Fibroblast of skin of abdomen (primary cell): ENCODE measurements at regions not wholly inside any gene's neighbourhood (a gene's known extent, or its start where the extent isn't known, plus 50 kb on each side); places are given as distances from the start of the nearest gene placed in this dataset.

ENCODE experiments used
- DNase-seq: peaks from one replicate; pipeline ENCODE4 v3.0.0-alpha.2; 2013

DNA sequence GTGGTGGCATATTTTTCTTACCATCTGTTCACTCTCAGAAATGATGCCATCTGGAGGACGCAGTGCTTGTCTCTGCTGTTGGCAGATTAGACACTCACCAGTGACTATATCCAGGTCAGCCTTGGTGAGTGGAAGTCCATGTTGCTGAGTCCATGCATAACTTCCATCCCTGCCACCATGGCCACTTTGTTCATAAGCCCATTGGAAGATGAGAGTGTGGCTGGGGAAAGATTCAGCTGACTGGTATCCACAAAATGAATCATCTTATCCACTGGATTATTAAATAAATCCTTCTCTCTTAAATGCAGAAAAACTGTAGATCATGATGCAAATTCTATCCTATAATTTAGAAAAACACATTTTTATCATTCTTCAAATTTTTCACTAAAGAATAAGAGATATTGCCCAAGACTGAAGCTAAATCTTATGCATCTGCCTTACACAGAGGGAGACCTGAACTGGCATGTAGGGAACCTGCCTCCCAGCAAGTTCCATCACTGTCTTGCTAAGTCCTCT, 726.9 kb downstream of the TNS3 start:
- DNase-seq, result peak; percentile 84

DNA sequence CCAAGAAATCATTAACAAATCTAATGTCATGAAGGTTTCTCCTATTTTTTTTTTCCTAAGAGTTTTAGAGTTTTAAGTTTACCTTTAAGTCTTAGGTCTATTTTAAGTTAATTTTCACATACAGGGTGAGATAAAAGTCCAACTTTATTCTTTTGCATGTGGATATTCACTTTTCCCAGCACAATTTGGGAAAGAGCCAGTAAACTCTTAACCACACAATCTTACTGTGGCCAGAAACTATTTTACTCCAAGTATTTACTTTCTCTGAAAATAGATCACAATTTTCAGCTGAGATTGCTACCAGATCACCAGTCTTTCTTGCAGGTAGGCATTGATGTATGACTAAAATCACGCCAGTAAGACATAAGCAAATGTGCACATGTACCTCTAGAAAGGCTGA, 728.5 kb downstream of the TNS3 start:
- peak; percentile 49 for DNase-seq

DNA sequence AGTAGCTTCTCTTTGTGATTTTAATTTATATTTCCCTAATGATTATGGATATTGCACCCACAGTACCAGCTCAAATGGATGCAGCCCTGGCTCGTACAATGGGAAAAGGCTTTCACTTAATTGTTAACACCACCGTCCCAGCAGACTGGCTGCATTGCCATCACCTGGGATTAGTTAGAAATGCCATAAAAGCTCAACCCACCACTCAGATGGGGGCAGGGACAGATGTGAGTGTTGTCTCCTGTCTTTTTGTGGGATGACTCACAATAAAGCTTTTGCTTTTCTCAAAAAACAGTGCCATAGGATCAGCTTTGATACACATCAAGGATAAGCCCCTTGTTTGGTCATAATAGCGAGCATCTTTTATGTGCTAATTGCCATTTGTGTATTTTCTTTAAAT, 729.1 kb downstream of the TNS3 start:
- peak; percentile 21 for DNase-seq

DNA sequence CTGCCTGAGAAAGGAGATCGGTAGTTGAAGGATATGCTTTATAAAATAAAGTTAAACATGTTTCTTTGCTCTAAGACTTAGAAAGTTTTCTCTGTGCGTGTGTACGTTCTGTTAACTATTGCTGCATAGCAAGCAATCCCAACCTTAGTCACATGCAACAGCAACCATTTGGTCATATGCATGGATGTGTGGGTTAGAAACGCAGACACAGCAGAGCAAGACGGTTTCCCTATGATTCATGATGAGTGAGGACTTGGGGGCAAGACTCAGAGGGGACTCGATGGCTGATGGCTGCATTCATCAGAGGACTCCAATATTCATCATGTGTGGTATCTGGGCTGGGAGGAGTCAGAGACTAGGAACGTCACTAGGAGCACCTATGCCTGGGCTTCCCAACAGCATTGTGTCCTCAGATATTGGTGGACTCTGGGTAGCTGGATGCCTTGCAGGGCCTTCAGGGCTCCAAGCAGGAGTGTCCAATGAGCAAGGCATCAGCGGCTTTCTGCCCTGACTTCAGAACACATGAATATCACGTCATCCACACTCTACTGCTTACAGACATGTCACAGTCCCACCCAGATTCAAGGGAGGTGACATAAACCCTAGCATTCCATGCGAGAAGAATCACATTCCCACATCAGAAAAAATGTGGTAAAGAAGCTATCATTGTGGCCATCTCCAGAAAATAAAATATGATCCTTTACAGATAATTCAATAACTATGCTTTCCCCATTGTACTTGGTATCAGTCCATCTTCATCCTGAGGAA, 731.2 kb downstream of the TNS3 start:
- peak; percentile 80 for DNase-seq

DNA sequence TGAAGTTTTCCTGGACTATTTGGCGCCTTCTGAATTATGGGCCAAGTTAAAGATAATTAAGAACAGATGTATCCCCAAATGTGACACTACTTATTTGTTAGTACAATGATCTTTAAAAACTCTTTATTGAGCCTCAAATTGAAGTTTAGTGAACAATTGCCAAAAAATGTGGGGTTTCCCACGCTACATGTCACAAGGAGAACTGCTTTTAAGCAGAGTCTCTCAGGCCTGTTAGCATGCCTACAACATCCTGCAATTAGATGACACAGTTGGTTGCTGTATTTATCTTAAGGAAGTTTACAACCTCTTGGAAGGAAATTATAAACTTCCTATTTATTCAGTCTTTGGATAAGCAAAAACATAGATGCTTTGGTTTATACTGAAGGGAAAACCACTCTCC, 733.0 kb downstream of the TNS3 start:
- peak; percentile 70 for DNase-seq

DNA sequence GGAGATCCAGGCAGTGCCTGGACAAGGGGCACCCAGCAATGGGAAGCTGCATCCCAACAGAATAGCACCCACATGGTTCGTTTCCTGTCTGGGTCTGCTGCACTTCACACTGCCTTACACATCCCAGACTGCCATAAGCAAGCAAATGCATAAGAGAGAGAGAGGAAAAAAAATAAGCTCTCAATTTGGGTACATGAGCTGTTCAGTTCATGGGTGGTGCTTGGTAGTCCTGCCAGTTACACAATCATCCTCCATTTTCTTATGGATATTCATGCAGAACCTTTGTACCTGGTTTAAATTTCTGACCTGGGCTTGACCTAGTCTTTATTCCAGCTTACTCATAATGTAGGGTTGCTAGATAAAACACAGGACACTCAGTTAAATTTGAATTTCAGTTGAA, 733.6 kb downstream of the TNS3 start:
- DNase-seq, result no peak

DNA sequence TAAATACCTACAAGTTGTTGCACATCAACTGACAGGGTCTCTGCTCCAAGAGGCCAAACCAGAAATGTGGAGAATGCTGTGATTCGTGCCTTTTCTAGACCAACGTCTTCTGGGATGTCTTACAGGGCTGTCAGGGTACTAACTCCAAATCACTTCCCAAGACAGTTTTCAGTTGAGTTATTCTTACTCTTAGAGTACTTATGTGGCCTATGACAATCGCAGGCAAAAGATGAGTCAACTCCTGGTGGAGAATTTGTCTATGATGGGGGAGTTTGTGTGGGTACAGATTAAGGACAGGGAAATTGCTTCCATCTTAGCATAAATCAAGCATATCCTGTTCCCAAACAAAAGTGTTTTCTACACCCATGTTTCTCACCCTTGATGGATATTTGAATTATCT, 734.8 kb downstream of the TNS3 start:
- DNase-seq, result peak; percentile 70

DNA sequence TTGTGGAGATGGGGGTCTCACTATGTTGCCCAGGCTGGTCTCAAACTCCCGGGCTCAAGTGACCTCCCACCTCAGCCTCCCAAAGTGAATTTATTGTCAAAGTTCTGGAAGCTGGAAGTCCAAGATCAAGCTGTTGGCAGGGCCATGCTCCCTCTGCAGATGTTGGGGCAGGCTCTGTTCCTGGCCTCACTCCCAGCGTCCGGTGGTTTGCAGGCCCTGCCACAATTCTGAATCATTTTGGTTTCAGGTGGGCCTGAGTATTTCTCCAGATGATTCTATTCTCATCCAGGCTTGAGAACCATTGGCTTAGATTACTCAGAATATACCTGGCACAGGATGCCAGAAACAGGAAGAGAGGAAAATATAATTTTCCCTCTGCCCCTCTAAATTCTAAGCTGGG, 737.4 kb downstream of the TNS3 start:
- DNase-seq, result peak; percentile 35

DNA sequence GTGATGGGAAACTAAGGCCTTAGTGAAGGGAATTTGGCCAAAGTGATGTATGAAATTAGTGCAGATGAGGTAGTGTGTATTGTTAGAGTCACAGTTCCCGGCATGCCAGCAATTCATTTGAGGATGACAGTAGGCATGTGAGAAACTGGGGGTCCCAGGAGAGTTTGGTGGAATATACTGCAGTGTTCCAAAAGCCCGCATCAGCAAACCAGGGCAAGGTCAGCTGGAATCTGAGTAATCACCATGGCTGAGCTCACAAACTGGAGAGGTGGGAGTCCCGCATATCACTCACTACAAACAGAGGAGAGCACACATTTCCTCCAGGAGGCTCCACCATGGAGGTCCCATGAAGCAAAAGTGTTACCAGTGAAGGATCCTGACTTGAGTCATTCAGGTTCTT, 740.7 kb downstream of the TNS3 start:
- no peak for DNase-seq

DNA sequence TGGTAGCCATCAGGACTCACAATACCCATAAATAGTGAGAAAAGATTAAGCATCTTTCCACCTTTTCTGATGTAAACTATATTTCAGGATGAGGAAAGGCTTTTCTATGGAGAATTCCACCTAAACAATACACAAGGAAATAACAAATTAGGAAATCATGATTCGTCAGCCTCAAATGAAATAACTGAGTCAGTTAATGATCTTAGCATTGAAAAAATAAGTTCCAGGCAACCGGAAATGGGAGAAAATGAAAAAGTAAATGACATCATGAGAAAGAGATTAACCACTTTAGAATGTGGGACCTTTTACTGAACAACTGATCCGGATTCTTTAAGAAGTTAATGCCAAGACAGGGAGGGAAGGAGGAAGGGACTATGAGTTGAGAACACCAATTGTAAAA, 742.3 kb downstream of the TNS3 start:
- DNase-seq, result peak; percentile 50

DNA sequence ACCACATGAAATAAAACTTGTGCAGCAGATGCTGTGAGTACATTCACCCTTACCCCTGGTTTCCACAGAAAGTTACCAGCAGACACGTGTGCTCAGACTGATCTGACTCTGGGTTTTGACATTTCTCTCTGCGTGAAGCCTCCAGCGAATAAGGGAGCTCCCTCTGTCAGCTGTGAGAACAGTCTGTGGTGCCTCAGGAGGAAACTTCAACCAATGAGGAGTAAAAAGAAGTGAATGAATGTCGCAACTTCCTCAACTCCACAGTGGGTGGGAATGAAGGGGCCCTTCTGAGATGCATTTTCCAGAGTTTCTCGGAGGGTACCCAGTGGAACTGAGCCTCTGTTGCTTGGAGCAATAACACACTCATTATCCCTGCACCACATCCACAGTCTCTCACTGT, 743.4 kb downstream of the TNS3 start:
- no peak for DNase-seq

DNA sequence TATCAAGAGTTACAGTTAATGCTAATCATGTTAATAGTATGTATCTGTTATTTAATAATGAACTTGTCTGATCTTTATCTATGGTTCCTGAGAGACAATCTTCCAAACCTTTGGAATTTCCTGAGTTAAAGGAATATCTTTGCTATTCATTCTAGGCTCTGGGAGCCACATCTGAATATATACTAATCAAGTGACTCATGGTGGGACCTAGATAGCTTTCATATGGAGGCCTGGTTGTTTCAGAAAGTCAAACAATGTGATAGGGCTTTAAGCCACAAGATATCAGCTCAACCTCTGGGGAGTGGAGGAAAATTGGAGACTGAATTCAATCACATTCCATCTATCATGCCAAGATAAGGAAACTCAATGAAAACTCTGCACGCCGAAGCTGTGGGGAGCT, 746.4 kb downstream of the TNS3 start:
- peak; percentile 51 for DNase-seq

DNA sequence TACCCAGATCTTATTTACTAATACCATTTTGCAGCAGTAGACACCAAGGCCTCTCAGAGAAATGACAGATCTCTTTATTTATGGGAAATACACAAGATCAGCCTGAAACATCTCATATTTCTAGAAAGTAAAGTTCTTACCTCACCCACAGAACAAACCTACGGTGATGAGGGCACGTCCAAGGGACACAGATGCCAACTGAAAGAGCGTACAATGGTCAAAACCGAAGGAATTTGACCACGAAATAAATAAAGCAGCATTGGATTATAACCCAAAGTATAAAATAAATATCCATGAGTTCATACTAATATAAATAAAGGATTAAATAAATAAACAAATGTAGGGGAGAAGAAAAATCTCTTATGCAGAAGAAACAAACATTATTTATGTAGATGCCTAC, 747.0 kb downstream of the TNS3 start:
- no peak for DNase-seq

DNA sequence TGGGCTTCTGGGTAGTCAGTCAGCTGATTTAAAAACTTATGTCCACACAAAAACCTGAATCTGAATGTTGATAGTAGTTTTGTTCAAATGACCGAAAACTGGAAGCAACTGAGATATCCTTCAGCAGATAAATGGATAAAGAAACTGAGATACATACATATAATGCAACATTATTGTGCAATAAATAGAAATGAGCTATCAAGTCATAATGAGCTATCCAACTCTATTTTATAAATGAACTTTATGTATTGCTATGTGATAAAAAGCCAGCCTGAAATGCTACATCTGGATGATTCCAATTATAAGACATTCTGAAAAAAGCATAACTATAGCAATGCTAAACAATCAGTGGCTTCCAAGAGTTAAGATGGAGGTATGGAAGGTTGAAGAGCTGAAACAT, 748.7 kb downstream of the TNS3 start:
- DNase-seq, result no peak

DNA sequence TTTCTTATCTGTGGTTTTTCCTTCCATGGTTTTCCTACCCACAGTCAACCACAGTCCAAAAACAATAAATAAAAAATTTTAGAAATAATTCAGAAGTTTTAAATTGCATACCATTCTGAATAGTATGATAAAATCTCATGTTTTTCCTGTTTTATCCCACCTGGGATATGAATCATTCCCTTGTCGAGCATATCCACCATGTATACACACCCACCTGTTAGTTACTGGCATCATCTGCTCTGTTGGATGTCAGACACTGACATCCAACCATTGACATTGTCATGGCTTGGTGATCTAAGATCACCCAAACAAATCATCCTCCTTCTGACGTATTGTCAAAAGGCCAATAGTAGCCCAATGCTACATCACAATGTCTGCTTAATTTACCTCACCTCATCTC, 749.8 kb downstream of the TNS3 start:
- DNase-seq, result no peak

DNA sequence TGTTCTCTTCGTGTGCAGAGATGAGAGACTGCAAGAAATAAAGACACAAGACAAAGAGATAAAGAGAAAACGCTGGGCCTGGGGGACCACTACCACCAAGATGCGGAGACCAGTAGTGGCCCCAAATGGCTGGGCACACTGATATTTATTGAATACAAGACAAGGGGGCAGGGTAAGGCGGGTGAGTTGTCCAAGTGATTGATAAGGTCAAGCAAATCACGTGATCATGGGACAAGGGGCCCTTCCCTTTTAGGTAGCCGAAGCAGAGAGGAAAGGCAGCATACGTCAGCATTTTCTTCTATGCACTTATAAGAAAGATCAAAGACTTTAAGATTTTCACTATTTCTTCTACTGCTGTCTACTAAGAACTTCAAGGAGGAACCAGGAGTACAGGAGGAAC, 762.1 kb downstream of the TNS3 start:
- DNase-seq, result no peak

DNA sequence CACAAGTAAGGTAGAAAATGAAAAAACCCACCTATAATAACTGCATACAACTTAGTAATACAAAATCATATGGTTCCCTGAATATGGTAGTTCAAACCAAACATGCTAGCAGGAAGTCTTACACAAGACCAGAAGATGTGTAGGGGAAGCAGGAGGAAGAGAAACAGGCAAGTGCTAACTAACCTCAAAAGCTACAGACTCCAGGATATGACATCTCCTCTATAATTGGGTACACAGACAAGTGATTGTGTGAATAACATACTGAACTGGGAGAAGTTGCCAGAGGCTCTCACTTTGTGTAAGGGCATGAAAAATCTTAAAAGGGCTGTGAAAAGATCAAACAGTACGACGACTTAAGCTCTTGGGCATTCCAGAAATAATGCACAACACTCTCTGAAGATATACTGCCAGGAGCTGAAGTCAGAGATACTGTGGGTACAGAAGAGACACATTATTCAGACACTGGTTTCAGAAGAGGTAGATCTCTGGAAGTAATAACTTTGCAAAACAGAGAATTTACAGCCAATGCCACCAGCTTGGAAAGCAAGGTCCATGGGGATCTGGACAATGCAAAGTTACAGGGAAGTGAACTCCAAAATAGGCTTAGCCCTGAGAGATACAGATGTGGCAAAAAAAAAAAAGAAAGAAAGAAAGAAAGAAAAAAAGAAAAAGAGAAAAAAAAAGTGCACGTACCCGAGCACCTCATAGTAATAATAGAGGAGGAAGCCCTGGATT, 767.2 kb downstream of the TNS3 start:
- DNase-seq, result peak; percentile 32

DNA sequence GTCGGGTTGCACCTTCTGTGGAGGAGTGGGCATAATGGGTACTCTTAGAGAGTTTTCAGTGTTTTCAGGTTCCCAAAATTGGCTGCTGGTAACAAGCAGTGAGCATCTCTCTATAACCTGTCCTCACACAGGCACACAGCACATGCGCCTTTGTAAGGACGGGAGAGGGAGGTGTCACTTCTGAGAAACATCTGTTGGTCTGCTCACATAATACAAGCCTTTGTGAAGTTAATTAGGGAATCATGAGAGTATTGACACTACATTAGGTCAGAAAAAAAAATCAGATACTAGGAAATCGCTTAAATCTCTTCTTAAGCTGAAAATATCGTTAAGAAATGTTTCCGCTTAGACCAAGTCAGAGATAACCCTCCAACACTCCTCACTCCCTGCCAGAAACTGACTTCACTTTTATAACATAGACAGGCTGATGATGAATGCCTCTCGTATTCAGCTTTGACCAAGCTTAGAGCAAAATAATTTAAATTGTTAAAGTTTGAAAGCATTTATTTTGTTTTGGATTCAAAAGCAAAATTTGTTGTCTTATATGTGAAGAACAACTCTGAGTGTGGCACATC, 769.7 kb downstream of the TNS3 start:
- peak; percentile 34 for DNase-seq

DNA sequence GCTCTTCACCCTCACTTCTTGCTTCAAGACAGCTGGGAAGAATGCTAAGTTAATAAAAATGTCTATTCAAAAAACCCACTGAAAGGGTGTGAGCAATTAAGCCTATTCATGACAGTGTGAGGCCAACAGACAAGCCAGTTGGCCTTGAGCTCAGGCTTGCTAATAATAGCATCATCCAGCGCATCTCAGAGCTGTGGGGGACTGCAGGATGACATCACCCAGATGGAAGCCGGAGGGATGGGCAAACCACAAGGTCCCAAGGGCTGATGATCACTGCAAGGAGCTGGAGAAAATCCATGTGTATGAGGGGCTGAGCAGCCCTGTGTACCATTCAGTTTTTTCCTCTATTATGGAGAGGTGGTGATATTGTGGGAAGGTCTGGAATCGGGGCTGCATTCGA, 770.4 kb downstream of the TNS3 start:
- DNase-seq, result peak; percentile 99

DNA sequence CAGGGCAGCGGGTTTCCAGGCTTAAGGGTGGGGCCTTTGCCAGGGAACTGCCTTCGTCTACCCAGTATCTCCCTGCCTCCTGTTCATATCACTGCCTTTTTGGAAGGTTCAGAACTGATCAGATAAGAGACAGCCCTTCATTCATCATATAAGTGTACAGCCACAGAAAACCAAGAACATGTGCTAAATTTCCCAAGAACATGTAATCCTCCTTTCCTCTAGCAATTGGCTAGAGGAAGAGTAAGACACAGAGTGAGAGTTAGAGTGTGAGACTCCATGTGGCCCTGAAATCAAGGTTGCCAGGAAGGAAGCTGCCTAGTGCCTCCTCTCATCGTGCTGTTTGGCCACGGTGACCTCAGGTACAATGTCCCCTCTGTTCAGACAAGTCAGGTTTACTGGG, 770.9 kb downstream of the TNS3 start:
- peak; percentile 36 for DNase-seq

DNA sequence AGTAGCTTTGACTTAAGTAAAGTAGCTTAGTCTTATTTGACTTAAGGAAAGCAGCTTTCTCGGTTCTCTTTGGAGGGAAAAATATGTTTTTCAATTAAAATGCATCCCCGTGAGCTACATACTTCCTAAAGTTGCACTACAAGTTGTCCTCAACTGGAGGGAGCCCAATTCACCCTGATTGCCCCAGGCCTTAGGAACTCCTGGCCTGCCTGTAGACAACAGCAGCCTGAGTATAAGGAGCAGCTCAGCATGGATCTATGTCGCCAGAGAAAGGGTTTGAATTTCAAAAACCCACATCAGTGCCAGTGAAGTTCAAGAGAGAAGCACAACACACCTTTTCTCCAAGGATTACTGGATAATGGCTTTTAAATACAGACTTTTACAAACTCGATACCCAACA, 772.0 kb downstream of the TNS3 start:
- no peak for DNase-seq

DNA sequence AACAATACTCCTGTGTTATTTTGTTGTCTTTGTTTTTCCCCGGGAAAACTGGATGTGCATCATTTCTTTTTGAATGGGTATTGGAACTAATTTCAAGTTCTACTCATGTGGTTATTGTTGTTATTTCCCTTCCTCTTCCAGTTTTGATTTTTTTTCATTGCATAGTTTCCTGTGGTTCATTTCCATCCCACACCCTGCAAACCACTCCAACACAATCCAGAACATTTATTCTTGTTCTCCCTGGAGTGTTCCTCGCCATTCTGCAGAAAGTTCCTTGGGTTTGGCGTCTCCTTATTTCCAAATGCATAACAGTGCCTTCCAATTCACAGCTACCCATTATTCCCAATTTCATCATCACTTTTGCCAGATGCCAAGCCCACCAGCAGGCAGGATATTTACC, 775.1 kb downstream of the TNS3 start:
- DNase-seq, result no peak

DNA sequence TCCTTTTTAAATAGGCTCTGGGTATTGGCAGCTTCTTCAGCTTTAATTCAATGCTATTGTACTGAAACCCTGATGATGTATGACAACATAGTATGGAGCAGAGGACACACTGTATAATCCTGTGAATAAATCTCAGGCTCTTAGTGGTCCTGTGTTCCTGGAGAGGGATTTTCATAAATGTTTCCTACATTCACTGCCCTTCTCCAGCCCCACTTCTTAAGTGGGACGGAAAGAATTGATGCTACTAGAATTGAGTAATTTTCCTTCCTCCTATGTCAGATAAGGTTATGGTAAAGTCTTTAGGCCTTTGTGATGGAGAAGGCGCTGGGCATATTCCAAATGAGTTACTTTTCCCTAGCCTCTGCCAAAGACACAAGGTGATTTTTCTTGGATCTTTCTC, 779.4 kb downstream of the TNS3 start:
- DNase-seq, result no peak

DNA sequence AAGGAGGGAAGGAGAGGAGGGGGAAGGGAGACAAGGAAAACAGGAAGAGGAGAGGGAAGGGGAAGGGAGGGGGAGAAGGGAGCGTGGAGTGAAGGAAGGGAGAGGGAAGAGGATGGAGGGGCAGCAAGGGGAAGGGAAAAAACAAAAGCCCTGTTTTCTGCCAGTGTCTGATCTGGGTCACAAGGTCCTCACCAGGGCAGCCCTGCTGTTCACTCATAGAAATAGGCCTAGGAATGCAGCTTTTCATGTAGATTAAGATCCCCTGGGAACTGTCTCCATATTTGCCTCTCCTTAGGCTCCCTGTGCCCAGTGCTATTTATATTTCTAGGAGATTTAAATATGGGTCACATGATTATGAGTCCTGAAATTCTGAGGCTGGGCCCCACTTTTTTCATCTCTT, 790.7 kb downstream of the TNS3 start:
- peak; percentile 36 for DNase-seq
